Astrocyte of the spinal cord (primary cell): ENCODE measurements at regions not wholly inside any gene's neighbourhood (a gene's known extent, or its start where the extent isn't known, plus 50 kb on each side); places are given as distances from the start of the nearest gene placed in this dataset.
"Not testable (repeated sequence)": the region's sequence is repeated elsewhere in the genome, so short reads cannot be mapped to it uniquely, and the experiment has no call there.

ENCODE experiments used
- DNase-seq: peaks from one replicate; pipeline ENCODE4 v3.0.0; 2011; ENCODE audit warnings: low read depth, low spot score
- H3K4me3 ChIP-seq: 2 replicates; pipeline ENCODE4 v1.5.1; 2011; ENCODE audit warnings: low read depth, mild to moderate bottlenecking, low read length, moderate library complexity
- in situ Hi-C: cut with HindIII; loops from 2 replicates; pipeline ENCODE4 v1.10.0; 2017; ENCODE audit warnings: low sequenced_read_pairs
- TF ChIP-seq, protein P1 (sequence below): IDR thresholded peaks from 2 replicates; pipeline ENCODE4 v1.5.1; 2012; ENCODE audit warnings: low read depth, mild to moderate bottlenecking, low read length, inconsistent platforms

DNA sequence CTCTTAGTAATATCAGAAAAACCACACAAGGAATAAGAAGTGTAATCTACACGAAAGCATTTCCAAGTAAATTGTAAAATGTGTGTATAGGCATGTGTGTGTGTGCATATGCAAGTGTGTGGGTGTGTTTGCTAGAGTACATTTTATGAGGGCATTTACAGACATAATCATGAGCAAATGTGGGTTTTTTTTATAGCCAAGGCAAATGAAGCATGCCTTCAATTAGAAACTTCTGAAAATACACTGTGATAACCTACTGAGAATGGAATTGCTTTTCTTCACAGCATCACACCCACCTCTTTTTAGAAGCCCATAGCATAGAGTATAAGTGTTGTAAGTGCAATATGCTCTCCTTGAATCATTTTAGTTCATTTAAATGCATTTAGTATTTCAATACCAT, 1721.1 kb downstream of the GRIK2 start:
- DNase-seq: no peak
- H3K4me3 ChIP-seq: no peak overlapping the region
- TF ChIP-seq, protein P1, sequence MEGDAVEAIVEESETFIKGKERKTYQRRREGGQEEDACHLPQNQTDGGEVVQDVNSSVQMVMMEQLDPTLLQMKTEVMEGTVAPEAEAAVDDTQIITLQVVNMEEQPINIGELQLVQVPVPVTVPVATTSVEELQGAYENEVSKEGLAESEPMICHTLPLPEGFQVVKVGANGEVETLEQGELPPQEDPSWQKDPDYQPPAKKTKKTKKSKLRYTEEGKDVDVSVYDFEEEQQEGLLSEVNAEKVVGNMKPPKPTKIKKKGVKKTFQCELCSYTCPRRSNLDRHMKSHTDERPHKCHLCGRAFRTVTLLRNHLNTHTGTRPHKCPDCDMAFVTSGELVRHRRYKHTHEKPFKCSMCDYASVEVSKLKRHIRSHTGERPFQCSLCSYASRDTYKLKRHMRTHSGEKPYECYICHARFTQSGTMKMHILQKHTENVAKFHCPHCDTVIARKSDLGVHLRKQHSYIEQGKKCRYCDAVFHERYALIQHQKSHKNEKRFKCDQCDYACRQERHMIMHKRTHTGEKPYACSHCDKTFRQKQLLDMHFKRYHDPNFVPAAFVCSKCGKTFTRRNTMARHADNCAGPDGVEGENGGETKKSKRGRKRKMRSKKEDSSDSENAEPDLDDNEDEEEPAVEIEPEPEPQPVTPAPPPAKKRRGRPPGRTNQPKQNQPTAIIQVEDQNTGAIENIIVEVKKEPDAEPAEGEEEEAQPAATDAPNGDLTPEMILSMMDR: no peak
- in situ Hi-C loops: no loop called here

DNA sequence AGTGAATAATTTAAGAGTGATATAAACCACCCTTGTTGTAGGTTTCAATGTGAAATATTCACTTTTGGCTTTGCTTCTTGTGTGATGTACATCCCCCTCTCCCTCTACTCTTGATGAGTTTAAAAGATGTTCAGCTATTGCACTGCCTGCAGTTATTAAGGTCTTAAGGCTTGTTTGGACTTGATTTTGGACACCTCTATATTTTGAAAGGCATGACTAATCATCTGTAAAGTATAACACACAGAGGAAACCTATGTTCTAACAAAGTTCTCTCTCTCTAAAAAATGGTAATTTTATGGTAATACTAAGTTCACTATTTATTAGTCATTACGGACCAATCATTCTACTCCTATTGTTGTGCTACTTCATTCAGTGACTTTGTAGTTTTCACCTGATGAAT, 1719.9 kb downstream of the GRIK2 start:
- in situ Hi-C loops: no loop called here
- DNase-seq: no peak
- TF ChIP-seq, protein P1: no peak
- H3K4me3 ChIP-seq: no peak overlapping the region

DNA sequence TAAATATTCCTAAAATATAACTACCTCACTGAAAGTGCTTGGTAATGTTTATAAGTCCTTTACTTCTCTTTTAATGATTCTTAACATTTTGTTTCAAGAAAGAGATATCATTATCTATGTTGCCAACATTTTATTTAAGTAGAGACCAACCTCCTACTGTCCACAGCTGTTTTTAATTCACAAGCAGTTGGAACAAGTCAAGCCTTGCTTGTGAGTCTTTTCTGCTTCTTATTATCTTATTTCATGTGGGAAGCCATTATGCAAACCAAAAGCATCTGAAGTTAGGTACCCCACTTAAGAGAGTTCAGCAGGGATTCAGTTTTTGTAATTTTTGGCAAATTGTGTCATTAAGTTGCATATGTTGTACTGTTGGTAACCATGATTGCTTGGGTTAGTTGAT, 1714.5 kb downstream of the GRIK2 start:
- TF ChIP-seq, protein P1: no peak
- in situ Hi-C loops: no loop called here

DNA sequence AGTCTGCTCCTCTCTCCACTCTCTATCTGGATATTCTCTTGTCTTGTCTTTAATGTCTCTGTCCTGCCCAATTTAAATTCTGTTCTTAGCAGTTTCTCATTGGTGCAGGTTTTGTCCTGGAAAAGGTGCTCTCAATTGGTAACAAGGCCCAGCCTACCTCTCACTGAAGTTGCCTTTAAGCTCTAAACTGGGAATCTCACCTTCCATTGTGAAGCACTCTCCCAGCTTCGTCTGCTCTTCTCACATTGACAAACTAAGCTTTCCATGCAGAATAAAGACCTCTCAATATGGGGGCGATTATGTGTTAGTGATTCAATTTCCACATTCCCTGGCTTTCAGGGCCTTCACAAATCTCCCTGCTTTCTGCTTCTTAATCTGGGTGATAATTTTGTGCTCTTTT, 1712.2 kb downstream of the GRIK2 start:
- H3K4me3 ChIP-seq: no peak overlapping the region
- TF ChIP-seq, protein P1: no peak
- DNase-seq: no peak
- in situ Hi-C loops: no loop called here

More for the DNA sequence above, 1714.5 kb downstream of the GRIK2 start:
- no peak overlapping the region for H3K4me3 ChIP-seq
- DNase-seq: no peak

DNA sequence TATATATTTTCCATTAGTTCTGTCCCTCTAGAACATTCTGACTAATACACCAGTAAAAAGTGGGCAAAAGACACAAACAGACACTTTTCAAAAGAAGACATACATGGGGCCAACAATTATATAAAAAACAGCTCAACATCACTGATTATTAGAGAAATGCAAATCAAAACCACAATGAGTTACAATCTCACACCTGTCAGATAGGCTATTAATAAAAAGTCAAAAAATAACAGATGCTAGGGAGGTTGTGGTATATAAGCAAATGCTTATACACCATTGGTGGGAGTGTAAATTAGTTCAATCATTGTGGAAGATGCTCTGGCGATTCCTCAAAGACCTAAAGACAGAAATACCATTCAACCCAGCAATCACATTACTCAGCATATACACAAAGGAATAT, 1707.8 kb downstream of the GRIK2 start:
- TF ChIP-seq, protein P1: no peak
- H3K4me3 ChIP-seq: no peak overlapping the region
- no peak for DNase-seq
- in situ Hi-C loops: no loop called here

DNA sequence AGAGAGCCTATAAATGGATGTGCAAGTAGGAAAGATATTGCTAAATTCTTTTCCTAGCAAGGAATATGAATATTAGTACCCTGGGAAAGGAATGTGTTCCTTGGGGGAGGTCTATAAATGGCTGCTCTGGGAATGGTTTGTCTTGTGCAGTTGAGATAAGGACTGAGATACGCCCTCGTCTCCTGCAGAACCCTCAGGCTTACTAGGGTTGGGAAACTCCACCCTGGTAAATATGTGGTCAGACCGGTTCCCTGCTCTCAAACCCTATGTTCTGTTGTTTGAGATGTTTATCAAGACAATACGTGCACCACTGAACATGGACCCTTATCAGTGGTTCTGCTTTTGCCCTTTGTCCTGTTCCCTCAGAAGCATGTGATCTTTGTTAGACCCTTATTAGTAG, 1698.9 kb downstream of the GRIK2 start:
- H3K4me3 ChIP-seq, DNase-seq, in situ Hi-C loops: not testable (repeated sequence)

DNA sequence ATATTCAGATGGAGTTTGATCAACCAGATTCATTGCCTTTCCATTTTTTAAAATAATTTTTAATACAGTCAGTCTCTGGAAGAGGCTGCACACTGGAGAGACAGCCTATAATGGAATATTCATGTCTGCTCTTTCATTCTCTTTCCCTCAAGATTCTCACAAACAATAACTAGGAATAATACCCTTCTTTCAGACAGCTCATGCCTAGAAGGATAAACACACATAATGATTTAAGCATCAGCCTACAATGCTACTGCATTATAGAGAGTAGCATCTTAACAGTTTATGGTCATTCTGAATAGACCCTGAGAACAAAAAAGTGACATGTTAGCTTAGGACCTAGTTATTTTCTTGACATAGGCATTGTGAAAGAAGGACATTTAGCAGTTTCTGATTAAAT, 1692.3 kb downstream of the GRIK2 start:
- no peak overlapping the region for H3K4me3 ChIP-seq
- in situ Hi-C loops: no loop called here
- TF ChIP-seq, protein P1: no peak
- no peak for DNase-seq
